HepG2 (cell line): ENCODE measurements at regions not wholly inside any gene's neighbourhood (a gene's known extent, or its start where the extent isn't known, plus 50 kb on each side); places are given as distances from the start of the nearest gene placed in this dataset.

ENCODE experiments used
- POLR2A ChIP-seq, 2 experiments: IDR thresholded peaks; 2 replicates each; pipeline ENCODE4 v1.6.1; 2011; ENCODE audit warnings: low read depth in 2 of 2, low read length in 2 of 2, mild to moderate bottlenecking in 1 of 2, moderate library complexity in 1 of 2; ENCODE audit not compliant: insufficient read depth in 1 of 2
- ZNF350 ChIP-seq: sonication (generic); formaldehyde crosslinking; IDR thresholded peaks from 2 replicates; pipeline ENCODE4 v1.4.0; 2020; ENCODE audit warnings: mild to moderate bottlenecking, low read depth, missing genetic modification reagents, borderline replicate concordance
- ZNF670 ChIP-seq: sonication (generic); formaldehyde crosslinking; IDR thresholded peaks from 2 replicates; pipeline ENCODE4 v1.8.0; 2022; ENCODE audit warnings: mild to moderate bottlenecking, missing genetic modification reagents, borderline replicate concordance
- TF ChIP-seq, protein P1 (sequence below): sonication (generic); formaldehyde crosslinking; IDR thresholded peaks from 2 replicates; pipeline ENCODE4 v1.5.0; 2020; ENCODE audit warnings: mild to moderate bottlenecking, missing genetic modification reagents, moderate library complexity

GRCh38 chr6:82045965-82046756 is 201.4 kb downstream of the IBTK start:
- TF ChIP-seq, protein P1, sequence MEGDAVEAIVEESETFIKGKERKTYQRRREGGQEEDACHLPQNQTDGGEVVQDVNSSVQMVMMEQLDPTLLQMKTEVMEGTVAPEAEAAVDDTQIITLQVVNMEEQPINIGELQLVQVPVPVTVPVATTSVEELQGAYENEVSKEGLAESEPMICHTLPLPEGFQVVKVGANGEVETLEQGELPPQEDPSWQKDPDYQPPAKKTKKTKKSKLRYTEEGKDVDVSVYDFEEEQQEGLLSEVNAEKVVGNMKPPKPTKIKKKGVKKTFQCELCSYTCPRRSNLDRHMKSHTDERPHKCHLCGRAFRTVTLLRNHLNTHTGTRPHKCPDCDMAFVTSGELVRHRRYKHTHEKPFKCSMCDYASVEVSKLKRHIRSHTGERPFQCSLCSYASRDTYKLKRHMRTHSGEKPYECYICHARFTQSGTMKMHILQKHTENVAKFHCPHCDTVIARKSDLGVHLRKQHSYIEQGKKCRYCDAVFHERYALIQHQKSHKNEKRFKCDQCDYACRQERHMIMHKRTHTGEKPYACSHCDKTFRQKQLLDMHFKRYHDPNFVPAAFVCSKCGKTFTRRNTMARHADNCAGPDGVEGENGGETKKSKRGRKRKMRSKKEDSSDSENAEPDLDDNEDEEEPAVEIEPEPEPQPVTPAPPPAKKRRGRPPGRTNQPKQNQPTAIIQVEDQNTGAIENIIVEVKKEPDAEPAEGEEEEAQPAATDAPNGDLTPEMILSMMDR (CRISPR knock-in tag): no peak
- no peak for TF ChIP-seq ZNF670
- no peak for TF ChIP-seq ZNF350 (CRISPR knock-in tag)
- TF ChIP-seq POLR2A (IDR thresholded peaks at IDR 0.05; ENCODE audit: insufficient read depth in 1 of 2, low read depth in 2 of 2, low read length in 2 of 2): no peak
